Upper lobe of right lung (tissue), 1 donor: ENCODE measurements at regions not wholly inside any gene's neighbourhood (a gene's known extent, or its start where the extent isn't known, plus 50 kb on each side); places are given as distances from the start of the nearest gene placed in this dataset.
"Not testable (repeated sequence)": the region's sequence is repeated elsewhere in the genome, so short reads cannot be mapped to it uniquely, and the experiment has no call there.

Source experiments
- ATAC-seq: fragments of 200-7000 bp; cut with Tn5 transposase; one replicate; pipeline ENCODE4 v1.9.1; 2020; ENCODE audit warnings: mild to moderate bottlenecking, moderate library complexity
- DNase-seq: peaks from one replicate; pipeline ENCODE4 v3.0.0-alpha.2; 2020
- H3K27ac ChIP-seq: fragments of 200-600 bp; one replicate; pipeline ENCODE4 v1.8.0; 2022
- H3K27me3 ChIP-seq: fragments of 200-600 bp; one replicate; pipeline ENCODE4 v1.8.0; 2022; ENCODE audit warnings: mild to moderate bottlenecking
- H3K36me3 ChIP-seq: fragments of 200-600 bp; one replicate; pipeline ENCODE4 v1.8.0; 2022
- H3K4me1 ChIP-seq: fragments of 200-600 bp; one replicate; pipeline ENCODE4 v1.8.0; 2022
- H3K4me3 ChIP-seq: fragments of 200-600 bp; one replicate; pipeline ENCODE4 v1.8.0; 2022; ENCODE audit warnings: mild to moderate bottlenecking
- H3K9me3 ChIP-seq: fragments of 200-600 bp; one replicate; pipeline ENCODE4 v1.8.0; 2022
- CTCF ChIP-seq: fragments of 200-600 bp; IDR thresholded peaks from one replicate; pipeline ENCODE4 v1.8.0; 2022; ENCODE audit warnings: antibody characterized with exemption
- intact Hi-C: fragments of 100-400 bp; cut with DNase I; formaldehyde crosslinking; loops from one replicate; pipeline ENCODE4 v1.11.0; 2022
- donor health status: DM: no; HTN: yes; CAD: no; lungs with severe emphysema.

- DNase-seq = peak; percentile 40
- intact Hi-C loops = no loop called here
- H3K9me3 ChIP-seq = no peaks in the 10 kb centered on the region
- H3K4me1 ChIP-seq = no peaks in the 10 kb centered on the region
- no peak for TF ChIP-seq CTCF
- H3K36me3 ChIP-seq = no peaks in the 10 kb centered on the region
- H3K4me3 ChIP-seq = no peak overlapping the region
- no peaks in the 10 kb centered on the region for H3K27me3 ChIP-seq
- no peak overlapping the region for H3K27ac ChIP-seq
- no peak for ATAC-seq
Measured at GRCh38 chr22:47401592-47401898, 639.1 kb downstream of the TBC1D22A start.

DNA sequence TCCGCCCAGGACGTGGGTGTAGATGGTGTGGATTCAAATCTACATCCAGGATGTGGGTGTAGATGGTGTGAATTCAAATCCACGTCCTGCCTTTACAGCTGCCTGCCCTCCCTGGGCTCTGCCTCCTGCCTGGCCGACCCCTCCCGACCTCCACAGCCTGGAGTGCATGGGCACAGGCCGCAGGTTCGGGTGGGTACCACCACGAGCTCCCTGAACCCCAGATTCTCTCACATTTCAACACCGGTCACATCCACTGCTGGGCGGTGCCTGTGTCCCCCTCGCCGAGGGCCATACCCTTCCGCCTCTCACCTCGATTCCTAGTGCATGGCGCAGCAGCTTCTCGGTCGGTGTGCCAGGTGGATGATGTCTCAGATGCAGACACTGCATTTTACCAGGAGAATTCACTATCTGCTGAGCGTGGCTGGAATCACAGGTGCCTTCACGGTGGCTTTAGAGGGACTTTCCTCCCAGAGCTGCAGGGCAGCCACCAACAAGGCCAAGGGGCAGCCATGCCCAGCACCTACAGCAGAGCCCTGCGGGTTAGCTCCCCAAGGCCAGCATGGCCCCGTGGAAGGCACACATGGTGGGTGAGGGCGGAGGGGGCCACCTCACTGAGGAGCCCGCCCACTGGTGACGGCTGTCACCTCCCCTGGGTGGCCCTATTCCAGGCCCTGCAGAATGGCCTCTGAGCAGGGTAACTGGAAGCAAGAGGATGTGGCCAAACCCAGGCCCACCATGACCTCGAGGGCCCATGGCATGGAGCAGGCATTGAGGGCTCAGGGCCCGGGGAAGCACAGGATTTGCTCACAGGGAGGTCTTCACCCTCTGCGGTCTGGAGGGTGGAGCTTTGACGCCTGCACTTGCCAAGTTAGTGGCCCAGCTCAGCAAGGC, 638.5 kb downstream of the TBC1D22A start:
- Histone ChIP-seq H3K27ac (no peak overlapping the region), H3K4me3 (no peak overlapping the region), H3K27me3 (no peaks in the 10 kb centered on the region), H3K36me3 (no peaks in the 10 kb centered on the region), H3K4me1 (no peaks in the 10 kb centered on the region), H3K9me3 (no peaks in the 10 kb centered on the region)
- no peak for TF ChIP-seq CTCF
- intact Hi-C loops = no loop called here
- DNase-seq (peak; percentile 59), ATAC-seq (no peak)

GRCh38 chr22:47400131-47400530, 637.7 kb downstream of the TBC1D22A start:
- H3K4me3 ChIP-seq, H3K27ac ChIP-seq, H3K9me3 ChIP-seq, H3K36me3 ChIP-seq, ATAC-seq, H3K27me3 ChIP-seq, H3K4me1 ChIP-seq, intact Hi-C loops: not testable (repeated sequence)
- peak; percentile 54 for DNase-seq

DNA sequence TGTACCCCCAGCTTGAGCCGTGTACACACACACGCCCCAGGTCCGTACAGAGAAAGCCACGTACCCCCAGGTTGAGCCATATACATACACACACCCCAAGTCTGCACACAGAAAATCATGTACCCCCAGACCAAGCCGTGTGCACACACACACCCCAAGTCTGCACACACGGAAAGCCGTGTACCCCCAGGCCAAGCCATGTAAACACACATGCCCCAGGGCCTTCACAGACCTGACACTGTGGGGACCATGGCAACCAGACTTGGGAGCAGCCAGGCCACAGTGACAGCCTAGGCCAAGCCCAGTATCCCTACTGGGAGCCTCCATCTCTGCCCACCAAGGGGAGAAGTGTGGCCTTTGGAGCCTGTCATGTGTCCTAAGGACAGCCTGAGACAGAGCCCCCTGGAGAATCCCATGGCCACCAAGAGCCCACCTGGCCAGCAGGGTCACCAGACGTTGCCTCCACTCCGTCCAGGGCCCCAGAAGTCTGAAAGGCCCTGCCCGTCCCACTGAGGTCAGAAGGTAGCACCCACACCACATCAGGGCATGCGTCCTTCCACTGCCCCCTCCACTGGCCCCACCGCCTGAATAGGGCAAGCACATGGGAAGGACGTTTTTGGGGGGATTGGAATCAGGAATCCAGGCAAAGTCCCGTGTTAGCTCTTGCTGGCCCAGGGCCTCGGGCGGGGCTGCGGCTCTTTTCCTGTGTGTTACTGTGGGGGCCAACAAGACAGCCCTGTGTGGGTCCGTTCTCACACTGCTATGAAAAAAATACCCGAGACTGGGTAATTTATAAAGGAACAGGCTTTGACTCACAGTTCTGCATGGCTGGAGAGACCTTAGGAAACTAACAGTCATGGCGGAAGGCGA, 636.7 kb downstream of the TBC1D22A start:
- DNase-seq = peak; percentile 40
- Histone ChIP-seq H3K9me3 (no peaks in the 10 kb centered on the region), H3K36me3 (no peaks in the 10 kb centered on the region), H3K4me1 (no peaks in the 10 kb centered on the region), H3K27me3 (no peaks in the 10 kb centered on the region), H3K27ac (no peak overlapping the region), H3K4me3 (no peak overlapping the region)
- ATAC-seq = no peak
- no peak for TF ChIP-seq CTCF
- intact Hi-C loops = no loop called here

GRCh38 chr22:47398491-47398890, 636.0 kb downstream of the TBC1D22A start:
- no peaks in the 10 kb centered on the region for H3K27me3 ChIP-seq
- TF ChIP-seq CTCF = no peak
- H3K4me3 ChIP-seq = no peak overlapping the region
- DNase-seq (no peak), ATAC-seq (no peak)
- H3K4me1 ChIP-seq = no peaks in the 10 kb centered on the region
- no peaks in the 10 kb centered on the region for H3K36me3 ChIP-seq
- no peaks in the 10 kb centered on the region for H3K9me3 ChIP-seq
- intact Hi-C loops = no loop called here
- no peak overlapping the region for H3K27ac ChIP-seq

DNA sequence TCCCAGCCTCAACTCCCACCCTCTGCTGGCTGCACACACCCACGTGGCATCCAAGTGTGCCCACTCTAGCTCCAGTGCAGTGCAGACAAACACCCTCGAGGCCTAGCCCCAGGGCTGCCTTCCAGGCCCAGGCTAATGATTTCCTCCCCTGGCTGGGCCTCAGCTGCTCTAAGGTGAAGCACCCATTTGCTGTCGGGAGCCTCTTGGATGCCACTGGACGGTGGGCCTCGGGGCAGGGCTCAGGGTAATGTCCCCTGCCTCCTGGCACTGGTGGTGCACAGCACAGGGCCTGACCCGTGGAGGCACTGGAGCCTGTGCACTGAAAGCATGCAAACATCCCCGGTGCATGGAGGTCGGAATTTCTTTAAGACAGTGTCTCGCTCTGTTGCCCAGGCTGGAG, 635.2 kb downstream of the TBC1D22A start:
- H3K36me3 ChIP-seq = no peaks in the 10 kb centered on the region
- peak; percentile 41 for DNase-seq

More for the DNA sequence above, 635.2 kb downstream of the TBC1D22A start:
- Histone ChIP-seq H3K27ac (no peak overlapping the region), H3K4me1 (no peaks in the 10 kb centered on the region), H3K27me3 (no peaks in the 10 kb centered on the region), H3K4me3 (no peak overlapping the region), H3K9me3 (no peaks in the 10 kb centered on the region)
- intact Hi-C loops = no loop called here
- no peak for TF ChIP-seq CTCF
- no peak for ATAC-seq
